ENCODE measurements at regions not wholly inside any gene's neighbourhood (a gene's known extent, or its start where the extent isn't known, plus 50 kb on each side); places are given as distances from the start of the nearest gene placed in this dataset.
A peak's percentile ranks its signal among the peaks of the same experiment; 100 is the strongest.

- no peak overlapping the region for H4K5ac ChIP-seq (ENCODE audit: low read depth, low read length)
- no peak overlapping the region for H2AK5ac ChIP-seq (ENCODE audit: low read depth, low read length)
- no peak overlapping the region for H4K8ac ChIP-seq (ENCODE audit: low read depth in 2 of 2, low read length in 2 of 2)
- H3K4me2 ChIP-seq (ENCODE audit: low read depth, low read length), result no peak overlapping the region
- H3K18ac ChIP-seq (ENCODE audit: low read depth, low read length), result no peak overlapping the region
- no peaks in the 10 kb centered on the region for H3K36me3 ChIP-seq (ENCODE audit: control insufficient read depth, insufficient read depth, low read length)
- in situ Hi-C loops (cut with MboI; ENCODE audit: low sequenced_read_pairs), result no loop called here
- dilution Hi-C loops (cut with HindIII; ENCODE audit: low sequenced_read_pairs, unreplicated experiment), result no loop called here
- no peak overlapping the region for H2AFZ ChIP-seq (replicated peaks; ENCODE audit: low read length, poor library complexity)
- H3K9me3 ChIP-seq (ENCODE audit: control insufficient read depth, insufficient read depth, low read length), result no peaks in the 10 kb centered on the region
- no peak overlapping the region for H3K27ac ChIP-seq (ENCODE audit: insufficient read depth, low read length)
- H4K91ac ChIP-seq (ENCODE audit: insufficient read depth, low read depth, low read length), result no peak overlapping the region
- H2BK15ac ChIP-seq (ENCODE audit: low read depth, low read length), result no peak overlapping the region
- H3K23ac ChIP-seq (ENCODE audit: low read depth, low read length), result no peak overlapping the region
- no peak overlapping the region for H3K4ac ChIP-seq (ENCODE audit: low read depth, low read length)
- no peak overlapping the region for H2BK20ac ChIP-seq (ENCODE audit: low read depth, low read length)
- ChIA-PET CTCF (no interaction called here), POLR2A (ENCODE audit: unreplicated experiment) (no interaction called here)
- H3K79me1 ChIP-seq (ENCODE audit: low read depth in 1 of 2, low read length in 2 of 2), result no peaks in the 10 kb centered on the region
- intact Hi-C loops (cut with micrococcal nuclease), result no loop called here
- no peak overlapping the region for H3K56ac ChIP-seq (ENCODE audit: extremely low read depth, insufficient read depth, low read length)
- no peak overlapping the region for H3K9ac ChIP-seq (ENCODE audit: low read depth, low read length)
- no peak overlapping the region for H2AK9ac ChIP-seq (replicated peaks; ENCODE audit: low read depth, low read length, poor library complexity)
- TF ChIP-seq RCOR1 (IDR thresholded peaks at IDR 0.05; ENCODE audit: insufficient replicate concordance, low read length), result no peak
- peak; percentile 72 for TF ChIP-seq MAFK (IDR thresholded peaks at IDR 0.05; ENCODE audit: low read depth, low read length)
- TF ChIP-seq BHLHE40 (IDR thresholded peaks at IDR 0.05; ENCODE audit: low read depth, low read length), result no peak
- H3K4me1 ChIP-seq (ENCODE audit: control insufficient read depth, insufficient read depth, low read length), result no peaks in the 10 kb centered on the region
- H3K27me3 ChIP-seq (ENCODE audit: control insufficient read depth, insufficient read depth, low read length), result no peaks in the 10 kb centered on the region
- H4K20me1 ChIP-seq (ENCODE audit: insufficient read depth, low read length), result no peaks in the 10 kb centered on the region
- DNase-seq (no peak), ATAC-seq (ENCODE audit: low read depth) (no peak)
- H2BK5ac ChIP-seq (ENCODE audit: low read depth, low read length, poor library complexity, severe bottlenecking), result no peak overlapping the region
- BruUV-seq (replicated peaks), result no TSS peak
- no peak overlapping the region for H3K4me3 ChIP-seq (ENCODE audit: insufficient read depth, low read depth, low read length)
- no peak overlapping the region for H3K14ac ChIP-seq (replicated peaks; ENCODE audit: low read depth, low read length)
- no peaks in the 10 kb centered on the region for H3K9me1 ChIP-seq (ENCODE audit: insufficient read depth, low read length)
- H2BK120ac ChIP-seq (ENCODE audit: low read depth, low read length), result no peak overlapping the region
- WGBS, 2 experiments (ENCODE audit: extremely low coverage in 2 of 2, insufficient read length in 1 of 2), result no CpG with 5 or more reads among the region's 1 CpG
Observed at GRCh38 chr13:90355162-90355751, 992.2 kb upstream of the MIR17HG start.

Measured in IMR-90 (cell line).